Uterus (tissue), 2 donors: ENCODE measurements at regions not wholly inside any gene's neighbourhood (a gene's known extent, or its start where the extent isn't known, plus 50 kb on each side); places are given as distances from the start of the nearest gene placed in this dataset.

ENCODE experiments used
- CTCF ChIP-seq, 4 experiments: fragments of 200-600 bp in 2 of 4; fragments of 450-650 bp in 2 of 4; sonication (generic) in 2 of 4; IDR thresholded peaks; one replicate each; pipeline ENCODE4 v1.5.1; 2016 to 2019; ENCODE audit warnings: antibody characterized with exemption in 4 of 4, mild to moderate bottlenecking in 2 of 4, moderate library complexity in 1 of 4
- POLR2A ChIP-seq, 2 donors: fragments of 450-650 bp; IDR thresholded peaks; one replicate each; pipeline ENCODE4 v1.6.1; 2016; ENCODE audit warnings: antibody characterized with exemption in 2 of 2, mild to moderate bottlenecking in 1 of 2, moderate library complexity in 1 of 2

GRCh38 chr3:18771931-18772330 lies 346.8 kb upstream of the SATB1 start:
- TF ChIP-seq CTCF (IDR thresholded peaks at IDR 0.05) (no peak), POLR2A (IDR thresholded peaks at IDR 0.05) (no peak)
